HG03139 (cell line): ENCODE measurements at regions not wholly inside any gene's neighbourhood (a gene's known extent, or its start where the extent isn't known, plus 50 kb on each side); places are given as distances from the start of the nearest gene placed in this dataset.

Experiments
- ATAC-seq: cut with Tn5 transposase; IDR thresholded peaks from one replicate; pipeline ENCODE4 v1.9.1; 2021; ENCODE audit not compliant: unreplicated experiment

DNA sequence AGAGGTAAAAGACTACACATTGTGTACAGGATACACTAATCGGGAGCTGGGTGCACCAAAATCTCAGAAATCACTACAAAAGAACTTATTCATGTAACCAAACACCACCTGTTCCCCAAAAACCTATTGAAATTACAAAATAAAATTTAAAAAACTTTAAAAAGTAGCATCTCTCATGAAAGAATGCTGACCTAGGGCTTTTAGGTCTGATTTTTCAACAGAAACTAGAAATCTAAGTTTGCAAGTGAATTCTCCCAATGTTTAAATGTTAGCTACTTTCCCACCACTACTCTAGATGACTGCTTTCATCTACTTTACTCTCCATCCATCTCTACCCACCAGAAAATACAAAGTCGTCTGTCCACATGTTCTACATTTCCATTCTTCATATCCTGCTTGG is 1447.7 kb downstream of the RPA4 start:
- no peak for ATAC-seq

DNA sequence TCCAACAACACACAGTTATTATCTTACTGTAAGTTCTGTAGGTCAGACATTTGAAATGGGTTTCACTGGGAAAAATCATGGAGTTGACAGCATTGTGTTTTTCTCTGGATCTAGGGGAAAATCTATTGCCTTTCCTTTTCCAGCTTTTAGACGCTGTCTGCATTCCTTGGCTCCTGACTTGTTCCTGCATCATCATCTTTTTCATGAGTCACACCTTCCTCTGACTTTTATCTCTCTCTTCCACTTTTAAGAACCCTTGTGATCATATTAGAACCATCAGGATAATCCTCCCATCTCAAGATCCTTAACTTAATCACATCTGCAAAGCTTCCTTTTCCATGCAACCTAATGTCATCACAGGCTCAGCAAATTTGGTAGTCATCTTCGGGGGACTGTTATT is 1454.8 kb downstream of the RPA4 start:
- no peak for ATAC-seq

DNA sequence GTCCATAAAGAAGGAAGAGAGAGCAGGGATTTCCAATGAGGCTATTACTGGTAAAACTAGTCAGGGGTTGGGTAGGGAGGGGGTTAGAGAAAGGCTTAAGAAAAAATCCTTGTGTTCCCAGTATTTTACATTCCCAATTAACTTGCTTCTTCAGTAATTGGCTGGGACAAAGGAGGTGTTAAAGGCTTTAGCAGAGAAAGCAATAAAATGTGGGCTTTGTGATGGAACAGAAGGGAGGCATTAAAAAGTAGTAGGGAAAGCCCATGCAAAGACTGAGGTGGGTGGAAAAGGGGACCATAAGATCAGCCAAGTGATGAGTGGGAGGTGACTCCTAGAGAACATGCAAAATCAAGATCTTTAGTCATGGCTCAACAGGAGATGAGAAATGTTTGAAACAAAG is 1467.2 kb downstream of the RPA4 start:
- no peak for ATAC-seq

DNA sequence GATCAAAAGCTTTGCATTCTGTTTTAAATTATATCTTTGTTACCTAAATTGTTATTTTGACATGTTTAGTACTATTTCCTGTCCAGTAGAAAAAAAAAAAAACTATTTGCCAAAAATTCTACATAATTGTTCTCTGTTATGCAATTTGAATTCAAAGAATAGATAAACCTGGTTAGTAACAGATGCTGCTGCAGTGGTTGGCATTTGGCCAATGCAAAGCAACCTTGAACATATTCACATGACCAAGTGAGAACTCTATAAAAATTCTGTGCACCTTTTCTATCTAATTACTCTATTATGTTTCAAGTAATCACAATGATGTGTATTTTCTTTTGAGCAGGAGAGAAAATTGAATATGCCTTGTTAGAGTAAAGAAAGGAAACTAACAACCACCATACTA is 1473.4 kb downstream of the RPA4 start:
- no peak for ATAC-seq

DNA sequence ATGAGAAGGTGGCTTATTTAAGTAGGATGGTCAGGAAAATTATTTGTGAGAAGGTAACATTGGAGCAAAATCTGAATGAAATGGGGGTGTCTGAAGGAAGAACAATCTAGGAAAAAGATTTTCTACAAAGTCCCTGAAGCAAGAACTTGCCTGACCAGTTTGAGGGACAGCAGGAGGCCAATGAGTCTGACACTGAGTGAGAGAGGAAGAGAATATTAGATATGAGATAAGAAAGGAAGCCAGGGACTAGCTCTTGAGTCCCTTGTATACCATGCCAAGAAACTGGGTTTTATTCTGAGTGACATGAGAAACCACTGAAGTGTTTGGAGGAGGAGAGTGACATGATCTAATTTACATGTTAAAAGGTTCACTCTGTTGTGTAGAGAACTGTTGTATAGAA is 1478.9 kb downstream of the RPA4 start:
- no peak for ATAC-seq

DNA sequence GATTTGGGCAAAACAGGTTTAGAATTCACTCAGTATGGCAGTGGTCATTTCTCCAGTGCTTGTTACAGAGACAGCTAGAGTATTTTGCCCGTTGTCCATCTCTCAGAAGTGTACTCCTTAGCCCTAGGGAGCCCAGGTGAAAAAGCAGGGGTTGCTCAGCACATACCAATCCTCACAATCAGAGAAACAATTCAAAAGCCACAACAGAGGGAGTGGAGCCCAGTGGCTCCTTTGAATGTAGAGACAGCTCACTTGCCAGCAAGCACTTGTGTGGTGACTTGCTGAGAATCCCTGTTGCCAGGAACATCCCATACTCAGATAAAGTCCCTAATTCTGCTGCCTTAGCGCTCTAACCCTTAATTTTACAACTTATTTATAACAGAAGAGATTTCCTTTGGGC is 1488.3 kb downstream of the RPA4 start:
- no peak for ATAC-seq

DNA sequence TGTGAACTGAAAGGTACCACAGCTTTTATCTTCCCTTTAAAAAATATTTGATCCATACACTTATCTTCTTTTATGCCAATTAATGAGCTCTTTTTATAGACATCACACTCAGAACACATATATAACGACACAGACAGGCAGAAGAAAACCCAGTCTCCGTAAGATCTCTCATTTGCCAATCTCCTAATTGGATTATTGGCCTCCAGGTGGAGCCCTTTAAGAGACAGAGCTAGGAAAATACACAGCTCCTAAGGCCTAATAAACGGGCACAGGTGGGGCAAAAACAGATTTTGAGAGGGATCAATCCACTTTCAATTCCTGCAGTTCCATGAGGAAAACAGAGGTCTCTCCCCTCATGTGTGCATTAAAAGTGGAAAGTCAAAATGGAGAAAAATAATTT is 1495.4 kb downstream of the RPA4 start:
- no peak for ATAC-seq

DNA sequence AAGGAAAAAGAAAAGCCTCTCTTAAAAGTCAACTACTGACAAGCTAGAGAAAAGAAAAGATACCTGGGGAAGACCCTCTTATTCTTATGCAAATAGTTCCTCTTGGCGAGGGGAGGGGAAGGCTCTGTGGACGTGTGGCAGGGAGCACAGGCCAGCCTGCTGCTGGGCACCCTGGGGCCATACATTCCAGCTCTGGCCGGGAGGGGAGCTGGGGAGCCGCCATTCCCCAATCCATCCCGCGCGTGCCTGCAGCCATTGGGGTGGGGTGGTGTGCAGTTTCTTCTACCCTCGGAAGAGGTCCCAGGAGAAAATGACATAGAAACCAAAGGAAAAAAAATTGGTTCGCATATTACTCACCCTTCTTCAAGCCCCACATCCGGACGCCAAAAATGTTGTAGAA is 1496.4 kb downstream of the RPA4 start:
- no peak for ATAC-seq

DNA sequence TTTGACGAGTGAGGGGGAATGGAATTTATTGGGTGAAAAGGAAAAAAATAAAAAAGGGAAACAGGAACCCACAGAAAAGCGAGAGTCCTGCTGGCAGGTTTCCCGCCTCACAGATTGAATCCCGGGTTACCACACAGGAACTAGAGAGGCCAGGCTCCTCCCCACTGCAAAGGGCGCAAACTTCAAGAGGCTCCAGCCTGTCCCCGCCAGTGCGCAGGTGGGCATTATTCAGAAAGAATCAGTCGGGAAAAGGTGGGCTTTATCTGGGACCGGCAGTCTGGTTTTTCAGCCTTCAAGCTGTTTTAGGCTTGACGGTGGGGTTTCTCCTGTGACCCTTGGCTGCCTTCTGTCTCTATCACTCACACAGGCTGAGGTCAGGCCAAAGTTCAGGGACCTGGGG is 1496.8 kb downstream of the RPA4 start:
- no peak for ATAC-seq

DNA sequence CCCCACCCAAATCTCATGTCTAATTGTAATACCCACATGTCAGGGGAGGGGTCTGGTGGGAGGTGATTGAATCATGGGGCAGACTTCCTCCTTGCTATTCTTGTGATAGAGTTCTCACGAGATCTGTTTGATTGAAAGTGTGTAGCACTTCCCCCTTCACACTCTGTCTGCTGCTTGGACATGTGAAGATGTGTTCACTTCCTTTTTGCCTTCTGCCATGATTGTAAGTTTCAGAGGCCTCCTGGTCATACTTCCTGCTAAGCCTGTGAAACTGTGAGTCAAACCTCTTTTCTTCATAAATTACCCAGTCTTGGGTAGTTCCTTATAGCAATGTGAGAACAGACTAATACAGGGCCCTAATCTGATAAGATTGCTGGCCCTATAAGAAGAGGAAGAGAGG is 1514.8 kb downstream of the RPA4 start:
- no peak for ATAC-seq

DNA sequence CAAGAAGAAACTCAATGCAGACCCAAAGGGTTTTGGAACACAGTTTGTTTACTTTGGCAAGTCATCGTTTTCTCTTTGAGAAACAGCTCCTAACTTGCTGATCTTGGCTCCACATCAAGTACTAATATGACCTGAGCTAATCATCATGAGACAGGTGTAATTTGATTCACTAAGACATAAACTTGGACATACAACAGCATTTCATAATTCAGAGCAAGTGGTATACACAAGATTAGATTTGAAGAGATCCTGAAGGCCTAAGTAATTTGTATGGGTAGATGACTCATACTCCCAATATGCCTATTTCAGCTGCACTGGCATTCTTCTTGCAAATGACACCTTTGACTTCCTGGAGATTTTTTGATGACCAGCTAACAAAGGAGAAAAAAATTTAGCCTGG is 1521.7 kb downstream of the RPA4 start:
- no peak for ATAC-seq

DNA sequence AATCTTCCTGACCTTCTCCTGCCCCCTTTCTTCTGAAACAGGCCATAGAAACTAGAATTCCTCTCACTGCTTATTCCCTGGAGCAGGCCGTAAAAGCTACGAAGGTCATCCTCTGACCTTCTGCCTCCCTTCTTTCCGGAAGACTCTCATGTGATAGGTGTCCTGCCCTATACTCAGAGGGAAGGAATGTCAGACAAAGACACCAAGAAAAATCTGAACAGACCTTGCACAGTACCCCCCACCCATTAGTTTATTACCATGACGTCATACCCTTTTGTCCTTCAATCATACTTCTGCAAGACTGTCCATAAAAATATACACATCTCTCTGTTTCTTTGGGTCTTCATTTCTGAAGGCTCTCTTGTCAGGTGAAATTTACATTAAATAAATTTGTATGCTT is 1523.9 kb downstream of the RPA4 start:
- no peak for ATAC-seq

DNA sequence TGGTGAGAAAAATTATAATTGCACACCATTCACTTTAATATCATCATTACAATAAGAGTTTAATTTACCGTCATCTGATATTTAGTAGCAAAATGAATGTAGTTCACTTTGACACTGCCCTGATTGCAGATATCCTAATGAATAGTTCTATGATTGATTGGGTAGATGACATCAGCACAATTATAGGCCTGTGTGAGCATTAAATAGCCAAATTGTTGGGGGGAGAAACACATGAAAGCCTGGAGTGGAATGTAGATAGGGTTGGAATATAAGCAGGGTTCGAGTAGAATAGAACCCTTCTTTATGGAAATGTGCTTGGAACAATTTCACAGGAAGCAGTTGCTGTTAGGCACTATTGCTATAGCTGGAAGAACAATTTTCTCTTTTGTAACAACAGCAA is 1526.2 kb downstream of the RPA4 start:
- ATAC-seq: no peak

DNA sequence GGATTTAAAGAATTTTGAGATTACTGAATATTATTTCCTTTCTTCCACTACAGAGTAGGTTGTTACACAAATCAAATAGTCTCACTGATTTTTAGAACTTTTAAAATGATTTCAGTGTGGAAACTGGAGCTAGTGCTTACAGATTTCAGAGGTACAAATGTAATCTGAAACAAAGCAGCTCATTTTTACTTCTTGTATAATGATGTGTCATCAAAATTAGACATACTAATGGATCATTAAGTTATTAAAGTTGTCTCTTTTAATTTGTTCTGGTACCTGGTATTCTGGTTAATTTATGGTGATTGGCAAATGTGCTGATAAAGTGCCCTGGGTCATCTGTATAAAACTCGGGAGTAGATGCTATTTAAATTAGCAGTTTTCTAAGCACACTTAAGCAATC is 1528.3 kb downstream of the RPA4 start:
- ATAC-seq: no peak

DNA sequence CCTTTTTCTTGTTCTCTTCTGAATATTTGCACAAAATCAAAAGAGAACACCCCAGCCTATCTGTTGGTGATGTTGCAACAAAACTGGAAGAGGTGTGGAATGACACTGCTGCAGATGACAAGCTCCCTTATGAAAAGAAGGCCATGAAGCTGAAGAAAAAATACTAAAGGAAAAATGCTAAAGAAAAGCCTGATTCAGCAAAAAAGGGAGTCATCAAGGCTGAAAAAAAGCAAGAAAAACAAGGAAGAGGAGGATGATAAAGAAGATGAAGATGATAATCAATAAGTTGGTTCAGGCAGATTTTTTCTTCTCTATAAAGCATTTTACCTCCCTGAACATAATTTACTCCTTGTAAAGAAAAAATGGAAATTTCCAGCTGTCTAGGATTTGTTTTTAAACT is 1538.8 kb downstream of the RPA4 start:
- no peak for ATAC-seq

DNA sequence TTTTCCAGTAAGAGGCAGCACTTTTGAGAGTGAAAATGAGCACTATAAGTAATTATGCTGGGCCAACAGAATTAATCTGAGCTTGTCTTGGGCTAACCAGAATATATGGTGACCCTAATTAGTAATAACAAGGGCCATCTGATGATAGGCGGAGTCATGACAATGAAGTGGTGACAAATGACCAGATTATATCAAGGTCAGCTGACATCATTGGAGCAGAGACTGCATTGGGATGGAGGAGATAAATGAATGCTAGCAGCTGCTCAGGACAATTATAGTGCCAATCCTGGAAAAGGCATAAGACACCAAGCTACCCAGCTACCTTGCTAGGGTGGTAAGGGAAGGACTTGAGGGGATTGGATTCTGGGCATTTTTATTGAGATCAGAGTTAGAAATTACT is 1548.7 kb downstream of the RPA4 start:
- ATAC-seq: no peak

DNA sequence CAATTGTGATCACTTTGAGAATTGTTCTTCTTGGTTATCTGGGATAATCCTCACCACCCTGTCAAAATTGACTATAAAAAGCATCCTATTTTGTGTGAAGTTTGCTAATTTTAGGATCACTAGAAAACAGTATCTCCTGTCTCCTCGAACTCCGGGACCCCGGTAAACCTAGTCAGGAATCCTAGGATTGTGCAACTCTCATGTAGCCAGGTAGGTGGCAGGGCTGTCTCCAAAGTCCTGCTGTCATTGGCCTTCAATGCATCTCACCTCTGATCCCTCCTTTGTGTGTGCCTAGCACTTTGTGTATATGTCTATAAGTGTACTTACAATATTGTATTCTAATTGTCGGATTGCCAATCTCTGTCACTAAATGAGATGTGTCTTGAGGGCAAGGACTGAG is 1564.8 kb downstream of the RPA4 start:
- ATAC-seq: no peak

DNA sequence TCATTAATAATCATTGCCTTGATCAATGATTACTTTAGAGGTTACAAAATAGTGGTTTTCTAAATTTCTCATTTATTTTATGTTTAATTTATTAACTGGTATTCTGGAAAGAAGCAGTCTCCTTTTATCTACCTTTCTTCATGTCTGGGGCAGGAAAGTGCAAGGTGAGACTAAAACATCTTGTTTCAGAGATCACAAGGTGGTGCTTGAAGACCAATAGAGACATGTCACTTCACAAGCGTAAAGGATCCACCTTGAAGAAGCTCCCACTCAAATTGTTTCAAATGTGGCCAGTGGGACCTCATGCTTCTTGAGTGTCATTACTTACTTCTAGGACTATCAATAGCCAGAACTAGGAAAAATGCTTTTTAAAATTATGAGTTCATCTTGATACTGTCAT is 1568.7 kb downstream of the RPA4 start:
- no peak for ATAC-seq

DNA sequence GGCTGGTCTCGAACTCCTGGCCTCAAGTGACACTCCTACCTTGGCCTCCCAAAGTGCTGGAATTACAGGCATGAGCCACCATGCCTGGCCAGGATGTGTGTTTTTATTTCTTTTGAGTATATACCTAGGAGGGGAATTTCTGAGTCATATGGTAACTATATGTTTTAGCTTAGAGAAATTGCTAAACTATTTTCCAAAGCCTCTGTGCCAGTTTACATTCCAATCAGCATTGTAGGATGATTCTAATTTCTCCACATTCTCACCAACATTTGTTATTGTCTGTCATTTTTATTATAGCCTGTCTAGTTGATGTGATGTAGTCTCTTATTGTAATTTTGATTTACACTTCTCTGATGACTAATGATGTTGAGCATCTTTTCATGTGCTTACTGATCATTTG is 1576.0 kb downstream of the RPA4 start:
- ATAC-seq: no peak

DNA sequence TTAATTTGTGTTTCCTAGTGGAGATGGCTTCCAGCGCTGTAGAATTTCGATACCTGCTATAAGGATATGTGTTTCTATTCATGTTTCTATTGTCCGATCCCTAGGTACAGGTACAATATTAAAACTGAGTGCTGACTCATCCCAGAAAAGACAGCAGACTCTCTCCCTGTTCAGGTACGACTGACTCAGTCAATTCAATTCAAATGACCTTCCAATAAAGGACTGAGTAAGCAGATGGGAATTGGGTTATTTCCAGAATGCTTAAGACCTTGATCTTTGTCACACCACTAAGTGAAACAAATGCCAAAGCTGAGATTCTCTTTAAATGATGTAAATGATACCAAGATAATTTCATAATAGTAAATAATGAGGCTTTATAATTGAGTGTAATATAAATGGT is 1596.9 kb downstream of the RPA4 start:
- no peak for ATAC-seq

DNA sequence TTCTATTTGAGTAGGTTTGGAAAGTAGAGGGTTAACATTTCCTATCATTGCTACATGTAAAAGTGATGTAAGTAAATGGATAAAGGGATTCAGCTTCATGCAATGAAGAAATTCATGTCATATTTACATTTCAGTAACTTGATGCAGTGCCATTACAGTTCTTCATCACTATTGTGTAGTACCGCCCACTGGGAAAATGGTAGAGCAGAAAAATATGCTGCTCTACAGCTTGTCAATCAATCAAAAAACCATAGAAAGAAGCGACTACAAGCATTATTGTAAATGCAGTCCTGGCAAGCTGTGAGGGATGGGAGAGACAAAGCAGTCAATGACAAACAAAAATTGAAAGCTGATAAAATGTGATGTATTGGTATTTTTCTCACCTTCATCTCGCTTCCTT is 1597.9 kb downstream of the RPA4 start:
- no peak for ATAC-seq

DNA sequence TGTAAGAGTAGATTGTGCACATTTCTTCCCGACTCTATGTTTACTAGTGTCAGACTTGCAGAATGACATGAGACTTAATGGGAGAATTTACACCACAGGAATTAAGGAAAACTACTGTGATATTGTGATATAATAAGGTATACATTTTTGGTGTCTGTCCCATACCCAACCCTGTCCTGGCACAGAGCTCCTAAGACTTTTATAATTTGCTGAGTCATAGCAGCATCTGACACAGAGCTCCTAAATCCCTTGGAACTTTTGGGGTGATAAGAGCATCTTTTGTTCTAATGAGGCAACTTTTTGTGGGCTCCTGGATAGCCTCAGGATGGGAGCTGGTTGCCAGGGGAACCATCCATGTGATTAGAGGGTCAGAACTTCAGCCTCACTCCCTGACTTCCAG is 1607.0 kb downstream of the RPA4 start:
- no peak for ATAC-seq

DNA sequence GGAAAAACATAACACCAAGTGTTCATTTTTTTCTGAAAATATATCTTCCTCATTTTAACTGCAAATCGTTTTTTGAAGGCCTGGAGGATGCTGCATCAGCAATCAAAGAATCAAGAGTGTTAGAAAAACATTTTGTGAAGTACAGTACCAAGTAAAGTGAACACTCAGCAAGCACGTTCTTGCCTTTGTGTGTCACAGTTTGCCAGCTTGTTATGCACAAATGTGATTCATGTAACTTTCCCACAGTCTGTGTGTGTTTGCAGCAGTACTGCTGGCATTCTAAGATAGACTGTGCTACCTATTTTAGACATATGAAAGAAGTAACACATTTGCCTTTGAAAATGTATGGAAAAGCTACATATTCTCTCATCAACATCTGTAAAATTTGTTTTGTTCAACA is 1617.7 kb downstream of the RPA4 start:
- ATAC-seq: no peak

DNA sequence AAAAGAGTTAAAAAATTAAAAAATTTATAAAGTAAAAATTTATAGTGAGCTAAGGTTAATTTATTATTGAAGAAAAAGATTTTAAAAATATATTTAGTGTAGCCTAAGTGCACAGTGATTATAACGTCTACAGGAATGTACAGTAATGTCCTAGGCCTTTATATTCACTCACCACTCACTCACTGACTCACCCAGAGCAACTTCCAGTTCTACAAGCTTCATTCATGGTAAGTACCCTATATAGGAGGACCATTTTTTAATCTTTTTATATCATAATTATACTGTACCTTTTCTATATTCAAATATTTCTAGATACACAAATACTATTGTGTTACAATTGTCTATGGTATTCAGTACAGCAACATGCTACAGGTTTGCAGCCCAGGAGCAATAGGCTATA is 1623.2 kb downstream of the RPA4 start:
- no peak for ATAC-seq
